Omental fat pad (tissue), 3 donors: ENCODE measurements at regions not wholly inside any gene's neighbourhood (a gene's known extent, or its start where the extent isn't known, plus 50 kb on each side); places are given as distances from the start of the nearest gene placed in this dataset.

Experiments
- ATAC-seq: fragments of 150-250 bp; one replicate; pipeline ENCODE4 v1.9.1; 2016; ENCODE audit warnings: mild to moderate bottlenecking, moderate library complexity; ENCODE audit not compliant: low FRiP score
- DNase-seq: peaks from one replicate; pipeline ENCODE4 v3.0.0-alpha.2; 2019; ENCODE audit warnings: low spot score
- TF ChIP-seq, protein P1 (sequence below), 3 donors: fragments of 450-650 bp; IDR thresholded peaks; one replicate each; pipeline ENCODE4 v1.5.1; 2016 to 2017; ENCODE audit warnings: antibody characterized with exemption in 3 of 3, mild to moderate bottlenecking in 3 of 3, moderate library complexity in 2 of 3

DNA sequence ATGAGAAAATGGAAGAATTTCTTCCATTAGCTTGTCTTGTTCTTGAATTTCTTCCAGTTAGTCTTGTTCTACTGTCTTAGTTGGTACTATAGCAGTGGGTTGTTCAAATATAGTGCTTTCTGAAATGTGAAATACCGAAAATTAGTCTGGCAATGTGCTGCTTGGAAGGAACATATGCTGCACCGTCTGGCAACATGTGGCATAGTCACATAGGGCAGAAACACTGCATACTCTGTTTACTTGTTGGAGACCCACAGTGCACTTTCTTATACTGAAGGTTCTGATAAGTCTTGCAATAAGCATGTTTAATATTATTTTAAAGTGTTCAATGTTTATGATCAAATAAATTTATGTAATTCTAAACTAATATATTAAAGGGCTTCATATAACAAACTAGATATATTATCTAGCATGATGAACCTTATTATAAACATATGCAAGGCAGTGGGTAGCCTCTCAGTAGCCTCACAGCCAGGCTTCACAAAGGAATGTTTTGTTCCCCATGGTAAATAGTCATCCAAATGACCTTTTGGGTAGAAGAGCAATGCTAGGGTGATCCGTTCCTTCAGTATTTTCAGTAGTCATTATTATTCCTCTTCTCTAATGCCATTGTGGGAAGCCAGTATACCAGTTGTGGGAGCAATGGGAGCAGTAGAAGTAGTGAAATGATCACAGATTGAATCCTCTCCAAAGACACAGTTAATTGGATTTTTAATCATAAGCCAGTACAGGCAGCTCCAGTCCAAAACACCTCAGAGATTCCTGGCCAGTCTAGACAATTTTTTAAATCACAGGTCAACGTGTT, 1106.7 kb downstream of the DTWD2 start:
- DNase-seq (no peak), ATAC-seq (no peak)
- TF ChIP-seq, protein P1, sequence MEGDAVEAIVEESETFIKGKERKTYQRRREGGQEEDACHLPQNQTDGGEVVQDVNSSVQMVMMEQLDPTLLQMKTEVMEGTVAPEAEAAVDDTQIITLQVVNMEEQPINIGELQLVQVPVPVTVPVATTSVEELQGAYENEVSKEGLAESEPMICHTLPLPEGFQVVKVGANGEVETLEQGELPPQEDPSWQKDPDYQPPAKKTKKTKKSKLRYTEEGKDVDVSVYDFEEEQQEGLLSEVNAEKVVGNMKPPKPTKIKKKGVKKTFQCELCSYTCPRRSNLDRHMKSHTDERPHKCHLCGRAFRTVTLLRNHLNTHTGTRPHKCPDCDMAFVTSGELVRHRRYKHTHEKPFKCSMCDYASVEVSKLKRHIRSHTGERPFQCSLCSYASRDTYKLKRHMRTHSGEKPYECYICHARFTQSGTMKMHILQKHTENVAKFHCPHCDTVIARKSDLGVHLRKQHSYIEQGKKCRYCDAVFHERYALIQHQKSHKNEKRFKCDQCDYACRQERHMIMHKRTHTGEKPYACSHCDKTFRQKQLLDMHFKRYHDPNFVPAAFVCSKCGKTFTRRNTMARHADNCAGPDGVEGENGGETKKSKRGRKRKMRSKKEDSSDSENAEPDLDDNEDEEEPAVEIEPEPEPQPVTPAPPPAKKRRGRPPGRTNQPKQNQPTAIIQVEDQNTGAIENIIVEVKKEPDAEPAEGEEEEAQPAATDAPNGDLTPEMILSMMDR (IDR thresholded peaks at IDR 0.05) = no peak

DNA sequence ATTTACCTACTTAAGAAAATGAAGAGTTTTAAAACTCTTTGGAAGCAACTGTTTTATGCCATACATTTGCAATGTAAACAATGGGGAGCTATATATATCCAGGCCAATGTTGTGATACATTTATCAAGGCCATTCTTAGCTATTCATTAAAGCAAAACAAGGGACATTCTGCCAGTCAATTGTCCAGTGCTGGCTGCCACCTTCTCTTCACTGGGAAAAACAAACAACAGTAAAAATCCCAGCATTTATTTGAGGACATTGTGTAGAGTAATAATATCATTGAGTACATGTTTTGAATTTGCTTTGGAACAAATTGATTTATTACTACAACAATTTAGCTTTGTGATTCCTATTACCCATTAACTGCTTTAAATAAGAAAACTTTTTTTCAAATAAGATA, 1107.4 kb downstream of the DTWD2 start:
- TF ChIP-seq, protein P1 (IDR thresholded peaks at IDR 0.05) = no peak
- DNase-seq = no peak
- ATAC-seq = no peak

DNA sequence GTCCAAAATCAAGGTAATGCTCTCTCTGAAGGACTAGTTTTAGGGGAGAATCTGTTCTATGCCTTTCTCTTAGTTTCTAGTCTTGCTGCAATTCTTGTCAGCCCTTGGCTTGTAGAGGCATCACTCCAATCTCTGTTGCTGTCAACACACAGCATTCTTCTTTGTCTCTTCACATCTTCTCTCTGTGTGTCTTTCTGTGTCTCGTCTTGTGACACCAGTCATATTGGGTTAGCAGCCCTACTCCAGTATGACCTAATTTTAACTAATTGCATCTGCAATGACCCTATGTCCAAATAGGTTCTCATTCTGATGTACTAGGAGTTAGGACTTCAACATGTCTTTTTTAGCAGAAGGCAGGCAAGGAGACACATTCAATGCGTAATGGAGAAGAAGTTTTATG, 1110.6 kb downstream of the DTWD2 start:
- TF ChIP-seq, protein P1 (IDR thresholded peaks at IDR 0.05) = no peak
- DNase-seq = no peak
- no peak for ATAC-seq

DNA sequence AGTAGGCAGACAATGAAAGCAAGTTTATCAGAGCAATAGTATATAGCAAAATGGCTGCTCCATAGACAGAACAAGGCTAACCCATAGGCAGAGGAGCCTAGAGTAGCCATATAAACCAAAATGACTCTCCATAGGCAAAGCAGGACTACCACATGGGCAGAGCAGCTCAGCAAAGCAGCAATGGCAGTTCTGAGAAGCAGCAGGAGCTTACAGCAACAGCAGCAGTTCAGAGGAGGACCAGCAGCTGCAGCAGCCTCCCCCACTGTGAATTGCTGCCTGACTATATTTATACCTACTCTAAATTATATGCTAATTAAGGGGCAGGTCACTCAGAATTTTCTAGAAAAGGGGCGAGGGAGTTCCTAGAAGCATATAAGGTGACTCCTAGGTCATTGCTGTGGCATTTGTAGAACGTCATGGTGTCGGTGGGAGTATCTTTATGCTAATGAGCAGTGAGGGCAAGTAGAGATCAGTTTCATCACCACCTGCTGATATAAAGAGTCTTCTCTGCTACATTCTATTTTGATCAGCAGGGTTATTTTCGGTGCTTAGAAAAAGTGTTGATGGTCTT, 1115.5 kb downstream of the DTWD2 start:
- ATAC-seq (no peak), DNase-seq (no peak)
- TF ChIP-seq, protein P1 (IDR thresholded peaks at IDR 0.05) = no peak

DNA sequence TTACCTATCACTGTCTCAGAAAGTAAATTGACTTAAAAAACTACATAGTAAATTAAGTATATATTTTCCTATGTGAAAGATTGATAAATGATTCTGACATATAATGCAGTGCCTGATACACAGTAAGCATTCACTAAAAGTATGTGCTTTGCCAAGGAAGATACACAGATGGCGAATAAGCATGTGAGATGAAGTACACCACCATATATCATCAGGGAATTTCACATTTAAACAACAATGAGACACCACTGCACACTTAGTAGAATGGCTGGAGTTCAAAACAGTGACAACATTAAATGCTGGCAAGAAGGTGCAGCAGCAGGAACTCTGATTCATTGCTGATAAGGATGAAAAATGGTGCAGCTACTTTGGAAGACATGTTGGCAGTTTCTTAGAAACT, 1118.8 kb downstream of the DTWD2 start:
- DNase-seq (no peak), ATAC-seq (no peak)
- TF ChIP-seq, protein P1 (IDR thresholded peaks at IDR 0.05) = no peak

DNA sequence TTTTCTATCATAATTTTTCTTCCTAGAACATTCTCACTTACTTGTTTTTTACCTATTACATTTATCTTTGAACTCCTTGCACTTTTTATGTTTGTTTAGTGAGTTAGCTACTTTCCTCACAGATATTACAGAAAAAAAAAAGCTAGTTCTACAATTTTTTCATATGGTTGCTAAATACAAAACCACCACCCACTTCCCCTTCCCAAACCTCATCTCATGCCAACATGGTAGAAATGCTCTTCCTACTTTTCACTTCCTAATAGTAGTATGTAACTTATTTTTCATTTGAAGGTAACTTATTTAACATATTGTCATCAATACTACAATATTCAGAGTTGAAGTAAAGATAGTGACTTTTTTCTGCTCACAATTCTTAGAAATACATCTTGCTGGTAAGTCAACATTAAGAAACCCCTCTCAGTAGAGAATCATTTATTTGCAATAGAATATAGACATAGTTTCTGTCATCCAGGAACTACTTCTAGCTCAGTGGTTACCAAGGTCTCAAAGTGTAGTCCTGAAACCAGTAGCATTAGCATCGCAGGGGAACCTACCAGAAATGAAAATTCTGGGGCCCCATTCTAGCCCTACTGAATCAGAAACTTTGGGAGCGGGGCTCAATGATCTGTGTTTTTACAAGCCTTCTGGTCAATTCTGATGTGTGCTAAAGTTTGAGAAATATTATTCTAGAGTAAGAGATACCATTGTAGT, 1124.6 kb downstream of the DTWD2 start:
- no peak for ATAC-seq
- TF ChIP-seq, protein P1 (IDR thresholded peaks at IDR 0.05) = no peak

More for the DNA sequence above, 1124.6 kb downstream of the DTWD2 start:
- DNase-seq = no peak
